CD14-positive monocyte (primary cell): ENCODE measurements at regions not wholly inside any gene's neighbourhood (a gene's known extent, or its start where the extent isn't known, plus 50 kb on each side); places are given as distances from the start of the nearest gene placed in this dataset.

Source experiments
- DNase-seq, 3 donors: peaks; one replicate each; pipeline ENCODE4 v3.0.0-alpha.2; 2011 to 2022
- H2AFZ ChIP-seq: 2 replicates; pipeline ENCODE4 v1.6.0; 2012; ENCODE audit warnings: mild to moderate bottlenecking, low read depth, low read length, inconsistent platforms; ENCODE audit not compliant: insufficient read depth, poor library complexity, severe bottlenecking
- H3K27ac ChIP-seq, 2 donors: 1 replicate in 1 of 2; 2 replicates in 1 of 2; pipeline ENCODE4 v1.5.1; 2012 to 2013; ENCODE audit warnings: low read length in 2 of 2, control low read depth in 1 of 2, inconsistent platforms in 1 of 2, low read depth in 1 of 2, mild to moderate bottlenecking in 1 of 2
- H3K27me3 ChIP-seq, 2 donors: one replicate each; pipeline versions ENCODE4 v1.6.0 to v1.6.1; 2011 to 2013; ENCODE audit warnings: low read length in 2 of 2; ENCODE audit not compliant: control insufficient read depth in 2 of 2, insufficient read depth in 2 of 2
- H3K36me3 ChIP-seq, 2 donors: replicated peaks in 1 of 2; 1 replicate in 1 of 2; 2 replicates in 1 of 2; pipeline versions ENCODE4 v1.5.1 to v1.6.1; 2012 to 2013; ENCODE audit warnings: low read length in 2 of 2, control low read depth in 1 of 2, inconsistent platforms in 1 of 2, mild to moderate bottlenecking in 1 of 2; ENCODE audit not compliant: insufficient read depth in 2 of 2, control insufficient read depth in 1 of 2
- H3K4me1 ChIP-seq, 2 donors: 1 replicate in 1 of 2; 2 replicates in 1 of 2; pipeline versions ENCODE4 v1.5.1 to v1.6.1; 2012 to 2013; ENCODE audit warnings: low read length in 2 of 2, control low read depth in 1 of 2, inconsistent platforms in 1 of 2, mild to moderate bottlenecking in 1 of 2, moderate library complexity in 1 of 2; ENCODE audit not compliant: insufficient read depth in 2 of 2, control insufficient read depth in 1 of 2
- H3K4me2 ChIP-seq: replicated peaks from 2 replicates; pipeline ENCODE3; 2012; ENCODE audit warnings: low read length, moderate library complexity, mild to moderate bottlenecking; ENCODE audit not compliant: poor library complexity, severe bottlenecking; ENCODE audit errors: extremely low read depth
- H3K4me3 ChIP-seq, 3 experiments: fragments of 200-600 bp in 1 of 3; sonication (generic) in 1 of 3; replicated peaks in 1 of 3; 1 replicate in 2 of 3; 2 replicates in 1 of 3; pipeline ENCODE4 v1.5.1; 2011 to 2013; ENCODE audit warnings: low read length in 3 of 3, mild to moderate bottlenecking in 3 of 3, control low read depth in 2 of 3, low read depth in 2 of 3, inconsistent platforms in 1 of 3, moderate library complexity in 1 of 3
- H3K79me2 ChIP-seq: 2 replicates; pipeline ENCODE4 v1.6.0; 2012; ENCODE audit warnings: mild to moderate bottlenecking, control low read depth, inconsistent platforms, low read length, moderate library complexity; ENCODE audit not compliant: insufficient read depth
- H3K9ac ChIP-seq: 2 replicates; pipeline ENCODE4 v1.6.0; 2017; ENCODE audit warnings: low read length, mild to moderate bottlenecking; ENCODE audit not compliant: insufficient read depth, poor library complexity, severe bottlenecking
- H3K9me3 ChIP-seq, 2 donors: replicated peaks in 1 of 2; 1 replicate in 1 of 2; 2 replicates in 1 of 2; pipeline versions ENCODE4 v1.5.1 to v1.6.1; 2012 to 2013; ENCODE audit warnings: low read length in 2 of 2, control low read depth in 1 of 2; ENCODE audit not compliant: control insufficient read depth in 1 of 2, insufficient read depth in 1 of 2
- H4K20me1 ChIP-seq: 2 replicates; pipeline ENCODE4 v1.6.0; 2012; ENCODE audit warnings: mild to moderate bottlenecking, low read length, control low read depth, moderate library complexity; ENCODE audit not compliant: insufficient read depth
- H3K27ac Mint-ChIP-seq, 7 donors: one replicate each; pipeline ENCODE4 v1.8.0; 2020; ENCODE audit warnings: mild to moderate bottlenecking in 7 of 7, mixed read lengths in 7 of 7, moderate library complexity in 6 of 7, inconsistent platforms in 2 of 7
- H3K27me3 Mint-ChIP-seq, 3 donors: one replicate each; pipeline ENCODE4 v1.8.0; 2021 to 2022; ENCODE audit warnings: low read depth in 3 of 3, mild to moderate bottlenecking in 3 of 3, mixed read lengths in 3 of 3, moderate library complexity in 3 of 3, inconsistent platforms in 1 of 3
- H3K36me3 Mint-ChIP-seq, 2 donors: one replicate each; pipeline ENCODE4 v1.8.0; 2020; ENCODE audit warnings: mixed read lengths in 2 of 2, inconsistent platforms in 1 of 2, mild to moderate bottlenecking in 1 of 2
- H3K4me1 Mint-ChIP-seq: one replicate; pipeline ENCODE4 v1.8.0; 2020; ENCODE audit warnings: mild to moderate bottlenecking, mixed read lengths
- H3K4me3 Mint-ChIP-seq, 2 donors: one replicate each; pipeline ENCODE4 v1.8.0; 2020; ENCODE audit warnings: mild to moderate bottlenecking in 2 of 2, mixed read lengths in 2 of 2, moderate library complexity in 1 of 2
- H3K9me3 Mint-ChIP-seq, 7 donors: one replicate each; pipeline ENCODE4 v1.8.0; 2020 to 2022; ENCODE audit warnings: mixed read lengths in 7 of 7, mild to moderate bottlenecking in 6 of 7, moderate library complexity in 6 of 7, inconsistent platforms in 2 of 7
- CTCF ChIP-seq: fragments of 200-600 bp; IDR thresholded peaks from one replicate; pipeline ENCODE4 v1.8.0; 2022; ENCODE audit warnings: antibody characterized with exemption, mild to moderate bottlenecking
- WGBS: methylation state at CpG from one replicate; pipeline ENCODE4 v1.1.5; 2013; ENCODE audit warnings: missing lambda C conversion rate; ENCODE audit not compliant: insufficient coverage; 5-methylcytosine and 5-hydroxymethylcytosine counted together
- intact Hi-C, 2 donors: fragments of 100-400 bp; cut with micrococcal nuclease; formaldehyde crosslinking; loops; one replicate each; pipeline versions ENCODE4 v1.15.0 to v1.15.1; 2023

- DNase-seq = no peak
- H3K4me3 ChIP-seq = no peak overlapping the region
- intact Hi-C loops = no loop called here
- no peak overlapping the region for H2AFZ ChIP-seq
- Mint-ChIP-seq H3K4me1 (peaks cover 3% of the 10 kb centered on the region), H3K27ac (no peak overlapping the region), H3K9me3 (peaks cover 0 to 2% (median 0%) of the 10 kb centered on the region in 7 donors), H3K27me3 (peaks cover 0 to 2% (median 2%) of the 10 kb centered on the region in 3 donors), H3K4me3 (no peak overlapping the region), H3K36me3 (no peaks in the 10 kb centered on the region)
- no peak overlapping the region for H3K9ac ChIP-seq
- H3K27me3 ChIP-seq = no peaks in the 10 kb centered on the region
- WGBS = no CpG with 5 or more reads among the region's 2 CpGs
- no peak overlapping the region for H3K4me2 ChIP-seq
- no peaks in the 10 kb centered on the region for H3K4me1 ChIP-seq
- no peaks in the 10 kb centered on the region for H4K20me1 ChIP-seq
- no peaks in the 10 kb centered on the region for H3K9me3 ChIP-seq
- H3K79me2 ChIP-seq = no peaks in the 10 kb centered on the region
- TF ChIP-seq CTCF = no peak
- H3K27ac ChIP-seq = no peak overlapping the region
- no peaks in the 10 kb centered on the region for H3K36me3 ChIP-seq
These were observed 57.7 kb upstream of the MAML3 start for GRCh38 chr4:140211693-140212092.

GRCh38 chr4:140211161-140211560 lies 57.2 kb upstream of the MAML3 start:
- H3K9ac ChIP-seq = no peak overlapping the region
- H3K27me3 Mint-ChIP-seq = peaks cover 0 to 2% (median 2%) of the 10 kb centered on the region in 3 donors
- TF ChIP-seq CTCF = no peak
- no peaks in the 10 kb centered on the region for H3K36me3 Mint-ChIP-seq
- H3K27me3 ChIP-seq = no peaks in the 10 kb centered on the region
- no peak overlapping the region for H2AFZ ChIP-seq
- H3K4me1 ChIP-seq = no peaks in the 10 kb centered on the region
- H3K27ac ChIP-seq = no peak overlapping the region
- no peaks in the 10 kb centered on the region for H3K9me3 ChIP-seq
- H3K9me3 Mint-ChIP-seq = peaks cover 0 to 2% (median 0%) of the 10 kb centered on the region in 7 donors
- peaks cover 3% of the 10 kb centered on the region for H3K4me1 Mint-ChIP-seq
- intact Hi-C loops = no loop called here
- no peak overlapping the region for H3K4me3 Mint-ChIP-seq
- no peaks in the 10 kb centered on the region for H3K79me2 ChIP-seq
- H3K27ac Mint-ChIP-seq = no peak overlapping the region
- no peak overlapping the region for H3K4me2 ChIP-seq
- no peaks in the 10 kb centered on the region for H4K20me1 ChIP-seq
- no peak for DNase-seq
- H3K4me3 ChIP-seq = no peak overlapping the region
- no peaks in the 10 kb centered on the region for H3K36me3 ChIP-seq
